ENCODE measurements at regions not wholly inside any gene's neighbourhood (a gene's known extent, or its start where the extent isn't known, plus 50 kb on each side); places are given as distances from the start of the nearest gene placed in this dataset.

- no peak for TF ChIP-seq EZH2 (IDR thresholded peaks at IDR 0.05; ENCODE audit: low read length, missing control alignments)
- TF ChIP-seq, protein P1, sequence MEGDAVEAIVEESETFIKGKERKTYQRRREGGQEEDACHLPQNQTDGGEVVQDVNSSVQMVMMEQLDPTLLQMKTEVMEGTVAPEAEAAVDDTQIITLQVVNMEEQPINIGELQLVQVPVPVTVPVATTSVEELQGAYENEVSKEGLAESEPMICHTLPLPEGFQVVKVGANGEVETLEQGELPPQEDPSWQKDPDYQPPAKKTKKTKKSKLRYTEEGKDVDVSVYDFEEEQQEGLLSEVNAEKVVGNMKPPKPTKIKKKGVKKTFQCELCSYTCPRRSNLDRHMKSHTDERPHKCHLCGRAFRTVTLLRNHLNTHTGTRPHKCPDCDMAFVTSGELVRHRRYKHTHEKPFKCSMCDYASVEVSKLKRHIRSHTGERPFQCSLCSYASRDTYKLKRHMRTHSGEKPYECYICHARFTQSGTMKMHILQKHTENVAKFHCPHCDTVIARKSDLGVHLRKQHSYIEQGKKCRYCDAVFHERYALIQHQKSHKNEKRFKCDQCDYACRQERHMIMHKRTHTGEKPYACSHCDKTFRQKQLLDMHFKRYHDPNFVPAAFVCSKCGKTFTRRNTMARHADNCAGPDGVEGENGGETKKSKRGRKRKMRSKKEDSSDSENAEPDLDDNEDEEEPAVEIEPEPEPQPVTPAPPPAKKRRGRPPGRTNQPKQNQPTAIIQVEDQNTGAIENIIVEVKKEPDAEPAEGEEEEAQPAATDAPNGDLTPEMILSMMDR (conservative IDR thresholded peaks at IDR 0.05 in 1 of 2, IDR thresholded peaks at IDR 0.05 in 1 of 2; ENCODE audit: low read depth in 1 of 2, low read length in 2 of 2): no peak
Measured at GRCh38 chr12:19573866-19574265, 134.6 kb downstream of the AEBP2 start.

Data from fibroblast of lung (primary cell).